Daoy (cell line): ENCODE measurements at regions not wholly inside any gene's neighbourhood (a gene's known extent, or its start where the extent isn't known, plus 50 kb on each side); places are given as distances from the start of the nearest gene placed in this dataset.
"Not testable (repeated sequence)": the region's sequence is repeated elsewhere in the genome, so short reads cannot be mapped to it uniquely, and the experiment has no call there.

Source experiments
- DNase-seq: peaks from one replicate; pipeline ENCODE4 v3.0.0-alpha.2; 2015; ENCODE audit warnings: low read depth

DNA sequence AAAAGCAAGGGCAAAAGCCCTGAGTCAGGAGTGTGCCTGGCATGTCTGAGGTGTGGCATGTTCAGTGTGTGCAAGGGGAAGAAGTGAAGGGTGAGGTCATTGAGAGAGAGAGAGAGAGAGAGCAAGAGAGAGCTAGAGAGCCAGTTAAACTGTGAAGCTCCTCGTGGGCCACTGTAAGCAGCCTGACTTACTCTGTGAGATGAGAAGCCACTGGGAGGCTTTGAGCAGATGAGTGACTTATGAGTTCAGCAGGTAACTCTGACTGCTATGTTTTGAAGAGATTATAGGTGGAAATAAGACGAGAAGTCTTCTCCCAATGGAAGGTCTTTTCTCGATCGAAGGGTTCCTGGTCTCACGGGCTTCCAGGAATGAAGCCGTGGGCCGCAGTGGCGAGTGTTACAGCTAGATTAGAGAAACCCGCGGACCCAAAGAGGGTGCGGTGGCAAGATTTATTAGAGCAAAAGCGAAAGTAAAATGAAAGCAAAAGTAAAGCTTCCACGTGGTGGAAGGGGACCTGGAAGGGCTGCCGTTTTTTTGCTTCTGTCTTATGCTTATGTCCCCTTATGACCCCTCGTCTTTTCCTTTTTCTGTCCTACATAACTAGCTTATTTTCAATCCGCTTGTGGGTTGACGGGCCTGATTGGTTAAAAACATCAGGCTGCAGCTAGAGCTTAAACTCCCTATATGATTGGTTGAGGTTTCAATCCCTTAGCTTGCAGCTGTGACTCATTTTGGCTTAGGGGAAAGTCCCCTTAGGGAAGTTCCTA is 323.1 kb upstream of the FAM78B start:
- peak; percentile 85 for DNase-seq

GRCh38 chr1:166490437-166490991 is 323.7 kb upstream of the FAM78B start:
- DNase-seq, result no peak

GRCh38 chr1:166493765-166494164 is 327.0 kb upstream of the FAM78B start:
- not testable (repeated sequence) for DNase-seq

DNA sequence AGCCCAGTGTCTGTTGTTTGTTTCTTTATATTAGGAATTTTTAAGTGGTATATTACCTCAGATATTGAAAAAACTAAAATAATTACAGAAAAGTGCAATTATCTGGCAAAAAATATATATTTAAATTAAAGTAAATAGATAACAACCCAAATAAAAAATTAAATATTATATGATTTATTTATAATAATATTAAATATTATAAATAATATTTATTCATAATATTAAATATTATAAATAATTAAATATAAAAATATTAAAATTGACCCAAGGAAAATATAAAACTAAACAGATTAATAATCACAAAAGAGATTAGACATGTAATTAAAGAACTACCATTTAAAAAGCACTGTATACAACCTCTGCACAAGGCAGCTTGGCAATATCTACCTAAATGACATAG is 331.9 kb upstream of the POGK start:
- DNase-seq, result no peak

DNA sequence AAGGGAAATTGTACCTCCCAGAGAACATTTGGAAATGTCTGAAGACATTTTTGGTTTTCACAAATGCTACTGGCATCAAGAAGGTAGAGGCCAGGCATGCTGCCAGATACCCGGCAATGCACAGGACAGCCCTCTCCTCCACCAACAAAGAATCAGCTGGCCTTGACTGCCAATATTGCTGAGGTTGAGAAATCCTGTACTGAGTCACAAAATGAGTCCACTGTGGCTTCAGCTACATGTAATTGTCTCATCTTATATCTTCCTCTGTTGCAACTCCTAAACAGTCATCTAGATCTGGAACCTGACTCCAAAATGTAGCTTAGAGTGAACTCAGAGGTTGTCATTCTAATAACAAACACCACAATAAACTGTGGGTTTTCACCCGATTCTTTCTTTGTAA is 327.5 kb upstream of the POGK start:
- no peak for DNase-seq

DNA sequence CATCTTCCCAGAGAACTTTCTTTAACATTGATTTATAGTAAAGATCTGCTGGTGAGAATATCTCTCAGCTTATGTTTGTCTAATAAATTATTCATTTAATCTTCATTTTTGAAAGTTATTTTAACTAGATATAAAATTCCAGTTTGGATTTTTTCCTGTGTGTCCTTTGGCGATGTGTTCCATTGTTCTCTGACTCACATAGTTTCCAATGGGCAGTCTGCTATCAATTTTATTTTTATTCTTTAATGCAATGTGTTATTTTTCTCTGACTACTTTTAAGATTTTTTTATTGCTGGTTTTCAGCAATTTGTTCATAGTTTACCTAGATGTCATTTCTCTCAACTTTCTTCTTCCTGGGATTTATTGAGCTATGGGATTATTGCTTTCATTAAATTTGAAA is 325.2 kb upstream of the POGK start:
- no peak for DNase-seq

DNA sequence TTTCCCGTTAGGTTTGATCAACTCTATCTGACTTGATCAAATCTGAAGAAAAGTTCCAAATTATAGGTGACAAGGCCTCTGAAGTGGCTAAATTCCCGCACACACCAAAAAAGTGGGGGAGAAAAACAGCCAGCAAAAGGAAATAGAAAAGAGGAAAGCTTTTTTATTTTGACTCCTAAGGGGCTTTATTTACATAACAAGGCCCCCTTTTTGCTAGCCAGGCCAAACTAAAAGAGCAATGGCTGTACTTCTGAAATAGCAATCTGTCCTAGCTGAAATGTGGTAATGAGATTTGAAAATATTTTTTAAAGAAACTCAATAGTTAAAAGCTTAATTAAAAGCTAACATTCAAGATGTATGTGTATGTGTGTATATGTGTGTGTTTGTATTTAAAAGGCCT is 311.5 kb upstream of the POGK start:
- no peak for DNase-seq

DNA sequence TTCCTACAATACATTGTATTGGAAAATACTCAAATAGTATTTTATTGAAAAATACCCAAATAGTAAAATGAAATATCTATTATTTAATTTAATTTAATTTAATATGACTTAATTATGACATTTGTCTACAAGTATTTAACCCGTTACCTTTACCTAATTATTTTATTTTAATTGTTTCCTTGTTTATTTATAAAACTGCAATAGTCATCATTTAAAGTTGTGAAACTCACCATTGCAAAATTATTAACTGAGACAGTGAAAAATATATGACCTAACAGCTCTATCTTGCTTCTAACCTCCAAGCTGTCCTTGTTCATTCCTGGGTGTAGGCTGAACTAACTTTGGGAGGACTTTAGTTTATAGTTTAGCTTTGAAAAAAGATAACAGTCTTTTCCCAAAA is 300.6 kb upstream of the POGK start:
- DNase-seq, result no peak

GRCh38 chr1:166544036-166544435 is 295.2 kb upstream of the POGK start:
- no peak for DNase-seq

GRCh38 chr1:166544561-166544960 is 294.7 kb upstream of the POGK start:
- no peak for DNase-seq

DNA sequence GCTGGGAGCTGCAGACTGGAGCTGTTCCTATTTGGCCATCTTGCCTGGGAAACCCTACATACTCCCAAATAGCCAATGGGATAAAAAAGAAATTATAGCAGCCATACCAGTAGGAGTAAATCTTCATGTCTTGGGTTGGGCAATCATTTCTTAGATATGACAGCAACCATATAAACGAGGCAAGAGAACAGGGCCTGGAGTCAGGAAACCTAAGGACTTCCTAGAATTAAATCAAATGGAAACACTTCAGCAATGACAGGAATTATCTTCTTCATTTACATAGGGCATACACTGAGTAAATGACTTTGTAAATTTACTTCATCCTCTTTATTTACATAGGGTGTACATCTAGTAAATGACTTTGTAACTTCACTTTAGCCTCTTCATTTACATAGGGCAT is 286.6 kb upstream of the POGK start:
- no peak for DNase-seq

GRCh38 chr1:166570954-166571353 is 268.3 kb upstream of the POGK start:
- no peak for DNase-seq

DNA sequence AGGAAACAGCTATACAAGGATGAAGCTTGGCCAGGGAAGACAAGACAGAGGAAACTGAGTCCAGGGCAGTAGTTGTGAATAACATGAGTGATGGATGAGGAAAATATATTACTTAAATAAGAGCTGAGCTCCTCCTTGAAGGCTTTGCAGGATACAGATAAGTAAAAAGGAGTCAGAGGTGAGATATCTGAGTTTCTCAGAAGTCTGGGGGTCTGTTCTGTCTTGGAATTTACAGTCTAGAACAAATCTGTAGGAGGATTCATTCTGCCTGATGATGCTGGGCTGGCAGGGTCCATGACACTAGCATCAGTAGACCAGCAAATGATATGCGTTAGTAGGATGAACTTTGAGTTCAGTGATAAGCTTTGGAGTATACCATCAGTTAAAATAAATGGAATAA is 266.1 kb upstream of the POGK start:
- no peak for DNase-seq

- no peak for DNase-seq
Observed at GRCh38 chr1:166579557-166580501, 259.4 kb upstream of the POGK start.

- peak; percentile 13 for DNase-seq
Observed at GRCh38 chr1:166588741-166589140, 250.5 kb upstream of the POGK start.

DNA sequence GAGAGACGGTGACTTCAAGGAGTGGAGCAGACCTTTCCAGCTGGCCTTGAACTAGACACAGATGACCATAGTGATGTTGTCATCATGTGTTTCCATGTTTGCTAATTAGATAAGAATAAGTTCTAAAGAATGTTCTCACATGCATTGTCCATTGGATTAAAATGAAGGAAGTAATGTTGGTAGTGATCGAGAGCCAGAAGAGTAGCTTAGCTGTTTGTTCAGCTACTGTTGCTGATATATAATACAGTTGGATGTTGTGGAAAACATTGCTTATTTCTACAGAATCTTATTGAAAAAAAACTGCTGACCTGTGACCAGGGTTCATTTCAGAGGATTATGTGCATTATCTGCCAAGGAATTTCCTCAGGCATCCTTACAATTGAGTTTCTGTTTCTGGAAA is 249.1 kb upstream of the POGK start:
- no peak for DNase-seq

DNA sequence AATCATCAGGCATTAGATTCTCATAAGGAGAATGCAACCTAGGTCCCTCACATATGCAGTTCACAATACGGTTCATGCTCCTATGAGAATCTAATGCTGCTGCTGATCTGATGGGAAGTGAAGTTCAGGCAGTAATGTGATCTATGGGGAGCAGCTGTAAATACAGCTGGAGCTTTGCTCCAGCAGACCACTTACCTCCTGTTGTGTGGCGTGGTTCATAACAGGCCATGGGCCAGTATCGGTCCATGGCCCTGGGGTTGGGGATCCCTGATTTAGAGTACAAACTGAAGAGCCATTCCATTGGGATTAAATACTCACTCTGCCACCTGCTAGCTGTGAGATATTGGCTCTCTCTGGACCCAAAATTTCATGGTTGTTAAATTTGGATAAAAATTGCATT is 244.6 kb upstream of the POGK start:
- DNase-seq, result no peak

DNA sequence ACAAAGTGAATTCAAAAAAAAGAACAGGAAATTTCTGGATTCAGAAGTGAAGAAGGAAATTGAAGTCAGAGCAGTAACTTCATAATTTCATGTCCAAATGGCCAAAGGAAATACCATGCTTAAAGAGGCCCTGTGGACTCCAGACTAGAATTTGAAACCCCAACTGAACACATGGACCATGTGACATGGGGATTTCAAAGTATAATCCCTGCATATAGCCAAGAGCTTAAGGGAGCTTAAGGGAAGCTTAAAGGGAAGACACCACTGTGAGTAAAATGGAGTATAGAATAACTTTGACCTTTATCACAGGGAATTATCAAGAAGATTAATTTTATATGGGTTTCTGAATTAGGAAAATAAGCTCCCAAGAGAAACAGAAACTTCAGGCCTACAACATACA is 241.8 kb upstream of the POGK start:
- DNase-seq, result no peak

DNA sequence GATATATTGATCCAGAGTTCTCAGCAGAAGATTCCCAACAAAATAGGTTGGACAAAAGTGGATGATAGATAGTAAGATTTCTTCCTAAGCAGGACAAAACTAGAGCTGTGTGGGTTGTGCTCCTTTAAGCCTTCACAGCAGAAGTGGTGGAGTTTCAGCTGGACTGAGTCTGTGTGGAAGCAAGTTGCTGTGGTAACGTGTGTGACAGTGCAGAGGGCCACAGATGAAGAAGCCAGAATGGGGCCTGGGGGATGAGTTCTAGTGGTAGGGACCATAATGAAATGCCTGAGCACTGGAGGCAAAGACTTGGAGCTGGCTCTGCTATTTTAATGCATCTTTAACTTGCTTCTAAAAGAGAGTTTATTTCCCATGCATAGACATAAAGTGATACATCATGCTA is 238.7 kb upstream of the POGK start:
- DNase-seq, result no peak

- no peak for DNase-seq
Observed at GRCh38 chr1:166601650-166602278, 237.5 kb upstream of the POGK start.

DNA sequence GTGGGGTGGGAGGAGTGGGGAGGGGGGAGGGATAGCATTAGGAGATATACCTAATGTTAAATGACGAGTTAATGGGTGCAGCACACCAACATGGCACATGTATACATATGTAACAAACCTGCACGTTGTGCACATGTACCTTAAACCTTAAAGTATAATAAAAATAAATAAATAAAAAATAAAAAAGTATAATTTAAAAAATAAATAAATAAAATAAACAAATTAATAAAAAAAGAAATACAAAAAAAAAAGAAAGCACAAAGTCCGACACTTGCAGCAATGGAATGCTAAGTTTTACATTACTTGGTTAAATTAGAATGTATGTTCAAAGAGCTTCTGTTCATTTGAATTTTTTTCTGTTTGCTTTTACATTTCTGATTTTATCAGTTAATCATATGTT is 236.5 kb upstream of the POGK start:
- DNase-seq, result not testable (repeated sequence)

GRCh38 chr1:166603296-166603695 is 236.0 kb upstream of the POGK start:
- no peak for DNase-seq
